Liver (tissue), 8 donors: ENCODE measurements at regions not wholly inside any gene's neighbourhood (a gene's known extent, or its start where the extent isn't known, plus 50 kb on each side); places are given as distances from the start of the nearest gene placed in this dataset.

Experiments
- DNase-seq: peaks from one replicate; pipeline ENCODE4 v3.0.0-alpha.2; 2017; ENCODE audit warnings: low spot score
- H3K27ac ChIP-seq, 2 donors: one replicate each; pipeline ENCODE4 v1.7.0; 2013; ENCODE audit warnings: inconsistent platforms in 2 of 2, low read length in 2 of 2, control low read depth in 1 of 2, low read depth in 1 of 2, mild to moderate bottlenecking in 1 of 2
- H3K27me3 ChIP-seq, 4 donors: one replicate each; pipeline versions ENCODE4 v1.6.1 to v1.7.0; 2013; ENCODE audit warnings: low read length in 3 of 4, inconsistent platforms in 1 of 4, mild to moderate bottlenecking in 1 of 4, moderate library complexity in 1 of 4; ENCODE audit not compliant: control insufficient read depth in 4 of 4, insufficient read depth in 4 of 4
- H3K36me3 ChIP-seq, 4 donors: one replicate each; pipeline versions ENCODE4 v1.6.1 to v1.7.0; 2013; ENCODE audit warnings: low read length in 3 of 4, mild to moderate bottlenecking in 3 of 4, low read depth in 1 of 4, moderate library complexity in 1 of 4; ENCODE audit not compliant: control insufficient read depth in 4 of 4, insufficient read depth in 3 of 4
- H3K4me1 ChIP-seq, 4 donors: one replicate each; pipeline versions ENCODE4 v1.6.1 to v1.7.0; 2013; ENCODE audit warnings: low read length in 3 of 4, mild to moderate bottlenecking in 3 of 4, moderate library complexity in 1 of 4; ENCODE audit not compliant: control insufficient read depth in 4 of 4, insufficient read depth in 4 of 4
- H3K4me3 ChIP-seq, 3 donors: one replicate each; pipeline versions ENCODE4 v1.6.1 to v1.7.0; 2013; ENCODE audit warnings: low read length in 3 of 3, control low read depth in 1 of 3, low read depth in 1 of 3, mild to moderate bottlenecking in 1 of 3
- H3K9ac ChIP-seq, 2 donors: one replicate each; pipeline ENCODE4 v1.7.0; 2013; ENCODE audit warnings: low read length in 2 of 2, mild to moderate bottlenecking in 2 of 2, moderate library complexity in 2 of 2, control low read depth in 1 of 2, low read depth in 1 of 2
- H3K9me3 ChIP-seq, 4 donors: one replicate each; pipeline versions ENCODE4 v1.6.1 to v1.7.0; 2013; ENCODE audit warnings: low read length in 3 of 4; ENCODE audit not compliant: control insufficient read depth in 4 of 4
- CTCF ChIP-seq: fragments of 150-350 bp; IDR thresholded peaks from 2 replicates; pipeline ENCODE4 v1.5.1; 2017; ENCODE audit warnings: improper control_type of control experiment, low read depth, low read length; ENCODE audit not compliant: missing input control
- EGR1 ChIP-seq, 2 donors: IDR thresholded peaks; 2 replicates each; pipeline ENCODE4 v1.6.1; 2016 to 2018; ENCODE audit warnings: antibody characterized with exemption in 2 of 2, low read depth in 2 of 2
- HNF4A ChIP-seq, 2 donors: conservative IDR thresholded peaks; 2 replicates each; pipeline ENCODE4 v1.6.1; 2016; ENCODE audit warnings: antibody characterized with exemption in 2 of 2, mild to moderate bottlenecking in 2 of 2
- HNF4G ChIP-seq: IDR thresholded peaks from 2 replicates; pipeline ENCODE4 v1.6.1; 2016; ENCODE audit warnings: antibody characterized with exemption
- JUND ChIP-seq, 2 donors: IDR thresholded peaks; 2 replicates each; pipeline ENCODE4 v1.6.1; 2016; ENCODE audit warnings: antibody characterized with exemption in 2 of 2
- NR2F2 ChIP-seq: IDR thresholded peaks from 2 replicates; pipeline ENCODE4 v1.6.1; 2016; ENCODE audit warnings: antibody characterized with exemption
- RAD21 ChIP-seq, 2 donors: IDR thresholded peaks; 2 replicates each; pipeline ENCODE4 v1.6.1; 2016; ENCODE audit warnings: antibody characterized with exemption in 2 of 2, mild to moderate bottlenecking in 2 of 2
- REST ChIP-seq: IDR thresholded peaks from 2 replicates; pipeline ENCODE4 v1.6.1; 2016; ENCODE audit warnings: antibody characterized with exemption, mild to moderate bottlenecking
- RXRA ChIP-seq, 2 donors: IDR thresholded peaks; 2 replicates each; pipeline ENCODE4 v1.6.1; 2017 to 2018; ENCODE audit warnings: antibody characterized with exemption in 2 of 2, mild to moderate bottlenecking in 1 of 2
- SP1 ChIP-seq: IDR thresholded peaks from 2 replicates; pipeline ENCODE4 v1.6.1; 2018; ENCODE audit warnings: antibody characterized with exemption, mild to moderate bottlenecking
- TAF1 ChIP-seq: conservative IDR thresholded peaks from 2 replicates; pipeline ENCODE4 v1.6.1; 2016; ENCODE audit warnings: antibody characterized with exemption, mild to moderate bottlenecking
- YY1 ChIP-seq: IDR thresholded peaks from 2 replicates; pipeline ENCODE4 v1.6.1; 2016; ENCODE audit warnings: antibody characterized with exemption, mild to moderate bottlenecking
- WGBS: extraction: QIAGEN DNeasy Blood & Tissue Kit; methylation state at CpG from one replicate; pipeline ENCODE4 v1.1.7; 2013; 5-methylcytosine and 5-hydroxymethylcytosine counted together
- TF ChIP-seq, protein P1 (sequence below): IDR thresholded peaks from 2 replicates; pipeline ENCODE4 v1.6.1; 2016; ENCODE audit warnings: antibody characterized with exemption
- donor health status: healthy.
- donor health status: healthy.
- donor health status: healthy.
- donor health status: healthy.
- donor health status: healthy.

DNA sequence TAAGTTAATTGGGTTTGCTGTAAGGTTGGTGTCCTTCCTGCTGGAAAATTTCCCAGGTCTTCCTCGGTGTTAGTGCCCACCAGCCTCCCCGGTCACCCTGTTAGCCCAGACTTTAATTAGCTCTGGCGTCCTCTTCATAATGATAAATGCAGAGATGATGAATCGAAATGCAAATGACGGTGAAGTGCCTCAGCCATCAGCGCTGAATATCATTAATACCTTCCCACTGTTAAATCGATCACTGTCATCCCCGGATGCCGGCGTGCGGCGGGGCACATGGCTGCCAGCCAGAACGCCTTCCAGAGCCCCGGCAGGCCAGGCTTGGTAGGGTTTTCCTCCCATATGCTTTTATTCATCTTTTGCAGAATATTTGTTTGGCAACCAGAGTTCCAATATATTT, 204.5 kb downstream of the IRX2 start:
- WGBS = 85% methylated on average over 14 of the region's 14 CpGs
- no peak for TF ChIP-seq JUND (IDR thresholded peaks at IDR 0.05)
- TF ChIP-seq RAD21 (IDR thresholded peaks at IDR 0.05) = no peak
- no peak for TF ChIP-seq TAF1
- TF ChIP-seq YY1 = no peak
- no peak for TF ChIP-seq HNF4A (conservative IDR thresholded peaks at IDR 0.05)
- TF ChIP-seq EGR1 (IDR thresholded peaks at IDR 0.05; ENCODE audit: low read depth in 2 of 2) = no peak
- no peak for TF ChIP-seq CTCF
- no peak for TF ChIP-seq REST
- peaks cover 0 to 4% (median 1%) of the 10 kb centered on the region in 4 donors for H3K27me3 ChIP-seq

DNA sequence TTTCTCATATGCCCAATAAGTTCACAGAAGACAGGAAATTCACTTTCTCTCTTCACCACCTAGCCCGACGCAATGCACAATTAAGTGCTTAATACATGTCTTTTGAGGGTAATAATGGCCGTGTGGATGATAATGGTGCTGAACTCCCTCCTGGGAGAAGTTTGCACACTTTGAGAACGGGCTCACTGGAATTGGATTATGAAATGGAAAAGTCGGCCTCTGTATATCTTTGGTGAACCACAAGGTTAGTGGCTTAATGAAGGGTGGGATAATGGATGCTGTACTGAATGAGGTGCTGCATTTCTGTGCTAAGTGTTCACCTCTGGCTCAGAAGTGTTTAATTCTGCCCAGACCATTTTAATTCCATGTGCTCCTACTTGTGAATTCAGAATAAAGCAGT, 207.5 kb downstream of the IRX2 start:
- H3K27me3 ChIP-seq = peaks cover 0 to 4% (median 1%) of the 10 kb centered on the region in 4 donors
- no peak overlapping the region for H3K27ac ChIP-seq
- WGBS = 79% methylated on average over 5 of the region's 5 CpGs
- no peak overlapping the region for H3K4me3 ChIP-seq
- no peak for DNase-seq
- H3K9ac ChIP-seq = no peak overlapping the region
- no peak for TF ChIP-seq HNF4G
- no peak for TF ChIP-seq HNF4A (conservative IDR thresholded peaks at IDR 0.05)
- TF ChIP-seq, protein P1, sequence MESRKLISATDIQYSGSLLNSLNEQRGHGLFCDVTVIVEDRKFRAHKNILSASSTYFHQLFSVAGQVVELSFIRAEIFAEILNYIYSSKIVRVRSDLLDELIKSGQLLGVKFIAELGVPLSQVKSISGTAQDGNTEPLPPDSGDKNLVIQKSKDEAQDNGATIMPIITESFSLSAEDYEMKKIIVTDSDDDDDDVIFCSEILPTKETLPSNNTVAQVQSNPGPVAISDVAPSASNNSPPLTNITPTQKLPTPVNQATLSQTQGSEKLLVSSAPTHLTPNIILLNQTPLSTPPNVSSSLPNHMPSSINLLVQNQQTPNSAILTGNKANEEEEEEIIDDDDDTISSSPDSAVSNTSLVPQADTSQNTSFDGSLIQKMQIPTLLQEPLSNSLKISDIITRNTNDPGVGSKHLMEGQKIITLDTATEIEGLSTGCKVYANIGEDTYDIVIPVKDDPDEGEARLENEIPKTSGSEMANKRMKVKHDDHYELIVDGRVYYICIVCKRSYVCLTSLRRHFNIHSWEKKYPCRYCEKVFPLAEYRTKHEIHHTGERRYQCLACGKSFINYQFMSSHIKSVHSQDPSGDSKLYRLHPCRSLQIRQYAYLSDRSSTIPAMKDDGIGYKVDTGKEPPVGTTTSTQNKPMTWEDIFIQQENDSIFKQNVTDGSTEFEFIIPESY = no peak
- TF ChIP-seq SP1 = no peak
- TF ChIP-seq RXRA (IDR thresholded peaks at IDR 0.05) = no peak
- TF ChIP-seq NR2F2 = no peak
- H3K9me3 ChIP-seq = peaks cover 0 to 8% (median 0%) of the 10 kb centered on the region in 4 donors
- H3K36me3 ChIP-seq = no peaks in the 10 kb centered on the region
- no peaks in the 10 kb centered on the region for H3K4me1 ChIP-seq

More for the DNA sequence above, 204.5 kb downstream of the IRX2 start:
- Histone ChIP-seq H3K9ac (no peak overlapping the region), H3K4me3 (no peak overlapping the region), H3K9me3 (peaks cover 0 to 7% (median 0%) of the 10 kb centered on the region in 4 donors), H3K27ac (no peak overlapping the region), H3K4me1 (no peaks in the 10 kb centered on the region), H3K36me3 (no peaks in the 10 kb centered on the region)
- DNase-seq = no peak
